ENCODE measurements at regions not wholly inside any gene's neighbourhood (a gene's known extent, or its start where the extent isn't known, plus 50 kb on each side); places are given as distances from the start of the nearest gene placed in this dataset.

GRCh38 chr2:24420373-24420772 lies 60.0 kb upstream of the ITSN2 start:
- Histone ChIP-seq H3K36me3 (ENCODE audit: control insufficient read depth in 1 of 2, insufficient read depth in 2 of 2, low read length in 2 of 2) (no peaks in the 10 kb centered on the region), H3K9me3 (ENCODE audit: control insufficient read depth in 1 of 2, low read length in 2 of 2) (peaks cover 0 to 7% of the 10 kb centered on the region in 2 donors), H3K4me3 (ENCODE audit: low read depth in 1 of 2, low read length in 2 of 2) (no peak overlapping the region), H3K27ac (ENCODE audit: low read length) (no peak overlapping the region), H3K27me3 (ENCODE audit: low read depth, low read length) (no peaks in the 10 kb centered on the region), H3K4me1 (ENCODE audit: control insufficient read depth in 1 of 2, insufficient read depth in 2 of 2, low read length in 2 of 2) (no peaks in the 10 kb centered on the region)

DNA sequence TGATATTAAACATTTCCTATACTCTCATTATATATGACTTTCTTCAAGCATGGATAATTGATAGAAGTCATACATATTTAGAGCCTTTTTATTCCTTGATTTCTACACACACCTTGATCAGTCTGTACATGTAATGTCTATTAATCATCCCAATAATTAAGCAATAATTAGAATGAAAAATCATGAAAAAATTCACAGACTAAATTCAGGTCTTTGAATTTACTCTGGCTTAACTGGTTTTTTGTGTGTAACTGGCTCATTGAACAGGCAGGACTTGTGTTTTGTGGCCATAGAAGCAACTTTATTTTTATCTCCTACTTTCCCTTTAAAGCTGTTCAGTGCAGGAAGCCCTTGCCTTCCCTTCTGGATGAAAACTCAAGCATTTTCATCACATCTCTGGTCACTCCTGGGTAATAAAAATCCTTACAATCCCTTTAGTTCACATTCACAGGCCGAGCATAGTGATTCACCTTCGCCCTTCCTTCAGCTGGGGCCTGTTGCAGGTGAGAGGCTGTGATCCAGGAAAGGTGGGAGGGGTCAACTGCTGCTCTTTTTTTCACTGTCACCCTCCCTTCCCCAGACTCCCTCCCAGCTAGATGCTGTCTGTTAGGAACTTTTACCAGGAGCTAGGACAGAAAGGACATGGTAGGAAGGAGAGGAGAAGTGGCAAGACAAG lies 58.0 kb upstream of the ITSN2 start:
- Histone ChIP-seq H3K4me3 (ENCODE audit: low read depth in 1 of 2, low read length in 2 of 2) (no peak overlapping the region), H3K4me1 (ENCODE audit: control insufficient read depth in 1 of 2, insufficient read depth in 2 of 2, low read length in 2 of 2) (no peaks in the 10 kb centered on the region)

DNA sequence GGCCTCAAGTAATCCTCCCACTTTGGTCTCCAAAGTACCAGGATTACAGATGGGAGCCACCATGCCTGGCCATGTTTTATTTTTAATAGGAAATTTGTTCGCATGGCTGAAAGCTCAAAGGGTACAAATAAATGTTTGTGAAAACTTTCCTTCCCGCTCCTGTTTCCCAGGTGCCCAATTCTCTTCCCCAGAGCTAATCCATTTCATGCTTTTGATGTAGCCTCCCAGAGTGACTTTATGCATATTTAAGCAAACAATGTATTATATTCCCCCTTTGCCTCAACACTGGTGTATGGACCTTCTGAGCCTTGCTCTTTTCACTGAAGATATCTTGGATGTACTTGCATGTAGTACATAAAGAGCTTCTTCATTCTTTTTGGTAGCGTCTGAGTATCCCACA lies 52.5 kb upstream of the ITSN2 start:
- no peaks in the 10 kb centered on the region for H3K4me1 ChIP-seq (ENCODE audit: control insufficient read depth in 1 of 2, insufficient read depth in 2 of 2, low read length in 2 of 2)
- H3K27me3 ChIP-seq (ENCODE audit: low read depth, low read length), result no peaks in the 10 kb centered on the region
- H3K4me3 ChIP-seq (ENCODE audit: low read depth in 1 of 2, low read length in 2 of 2), result no peak overlapping the region
- H3K9me3 ChIP-seq (ENCODE audit: control insufficient read depth in 1 of 2, low read length in 2 of 2), result no peaks in the 10 kb centered on the region
- H3K36me3 ChIP-seq (ENCODE audit: control insufficient read depth in 1 of 2, insufficient read depth in 2 of 2, low read length in 2 of 2), result no peaks in the 10 kb centered on the region
- H3K27ac ChIP-seq (ENCODE audit: low read length), result no peak overlapping the region

More for the DNA sequence above, 58.0 kb upstream of the ITSN2 start:
- H3K27ac ChIP-seq (ENCODE audit: low read length), result no peak overlapping the region
- H3K36me3 ChIP-seq (ENCODE audit: control insufficient read depth in 1 of 2, insufficient read depth in 2 of 2, low read length in 2 of 2), result no peaks in the 10 kb centered on the region
- H3K27me3 ChIP-seq (ENCODE audit: low read depth, low read length), result no peaks in the 10 kb centered on the region
- peaks cover 0 to 7% of the 10 kb centered on the region in 2 donors for H3K9me3 ChIP-seq (ENCODE audit: control insufficient read depth in 1 of 2, low read length in 2 of 2)

DNA sequence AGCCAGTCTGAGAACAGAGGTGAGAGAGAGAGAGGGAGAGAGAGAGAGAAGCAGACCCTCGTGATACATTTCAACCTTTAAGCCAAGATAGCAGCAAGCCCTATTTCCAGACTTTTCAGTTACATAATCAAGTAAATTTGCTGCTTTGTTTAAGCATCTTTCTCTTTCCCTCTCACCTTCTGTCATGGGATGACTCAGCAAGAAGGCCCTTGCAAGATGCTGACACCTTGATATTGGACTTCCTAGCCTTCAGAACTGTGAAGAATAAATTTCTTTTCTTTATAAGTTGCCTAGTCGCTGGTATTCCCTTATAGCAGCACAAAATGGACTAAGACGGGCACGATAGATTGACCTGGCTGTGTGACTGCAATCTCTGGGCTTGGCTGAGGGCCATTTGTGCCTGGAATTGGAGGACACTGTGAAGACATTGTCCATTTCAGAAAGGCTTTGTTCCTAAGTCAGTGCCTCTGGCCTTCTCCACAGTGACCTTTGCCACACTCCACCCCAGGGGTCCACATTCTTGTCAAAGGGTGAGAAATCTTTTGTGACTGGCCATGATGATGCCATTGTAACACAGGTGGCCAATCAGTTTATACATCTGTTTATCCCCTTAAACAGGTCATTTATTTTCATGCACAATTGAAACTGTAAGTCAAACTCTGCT lies 51.3 kb upstream of the ITSN2 start:
- Histone ChIP-seq H3K36me3 (ENCODE audit: control insufficient read depth in 1 of 2, insufficient read depth in 2 of 2, low read length in 2 of 2) (no peaks in the 10 kb centered on the region), H3K4me1 (ENCODE audit: control insufficient read depth in 1 of 2, insufficient read depth in 2 of 2, low read length in 2 of 2) (no peaks in the 10 kb centered on the region), H3K27me3 (ENCODE audit: low read depth, low read length) (no peaks in the 10 kb centered on the region), H3K27ac (ENCODE audit: low read length) (no peak overlapping the region), H3K4me3 (ENCODE audit: low read depth in 1 of 2, low read length in 2 of 2) (no peak overlapping the region), H3K9me3 (ENCODE audit: control insufficient read depth in 1 of 2, low read length in 2 of 2) (no peaks in the 10 kb centered on the region)

DNA sequence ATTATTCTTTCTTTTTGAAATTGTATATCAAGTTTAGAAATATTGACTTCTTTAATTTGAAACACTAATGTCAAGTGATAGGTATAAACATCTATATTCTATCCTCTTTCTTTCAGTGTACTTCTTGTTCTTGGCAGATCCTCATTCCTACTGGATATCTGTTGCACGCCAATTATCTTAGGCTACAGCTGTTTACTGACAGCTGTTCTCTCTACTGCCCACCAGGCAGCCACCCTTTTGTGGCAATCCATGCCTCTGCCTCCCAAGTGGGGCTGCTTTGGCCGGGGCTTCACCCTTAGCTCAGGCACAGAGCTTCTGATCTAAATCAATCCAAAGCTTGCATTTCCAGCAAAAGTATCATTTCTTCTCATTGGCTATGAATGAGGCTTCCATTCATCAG lies 50.6 kb upstream of the ITSN2 start:
- Histone ChIP-seq H3K27me3 (ENCODE audit: low read depth, low read length) (no peaks in the 10 kb centered on the region), H3K27ac (ENCODE audit: low read length) (no peak overlapping the region)

GRCh38 chr2:24409700-24410556 lies 49.6 kb upstream of the ITSN2 start:
- Histone ChIP-seq H3K27me3 (ENCODE audit: low read depth, low read length) (no peaks in the 10 kb centered on the region), H3K27ac (ENCODE audit: low read length) (no peak overlapping the region), H3K36me3 (ENCODE audit: control insufficient read depth in 1 of 2, insufficient read depth in 2 of 2, low read length in 2 of 2) (no peaks in the 10 kb centered on the region), H3K9me3 (ENCODE audit: control insufficient read depth in 1 of 2, low read length in 2 of 2) (no peaks in the 10 kb centered on the region), H3K4me3 (ENCODE audit: low read depth in 1 of 2, low read length in 2 of 2) (no peak overlapping the region), H3K4me1 (ENCODE audit: control insufficient read depth in 1 of 2, insufficient read depth in 2 of 2, low read length in 2 of 2) (no peaks in the 10 kb centered on the region)

More for the DNA sequence above, 50.6 kb upstream of the ITSN2 start:
- Histone ChIP-seq H3K9me3 (ENCODE audit: control insufficient read depth in 1 of 2, low read length in 2 of 2) (no peaks in the 10 kb centered on the region), H3K4me3 (ENCODE audit: low read depth in 1 of 2, low read length in 2 of 2) (no peak overlapping the region), H3K4me1 (ENCODE audit: control insufficient read depth in 1 of 2, insufficient read depth in 2 of 2, low read length in 2 of 2) (no peaks in the 10 kb centered on the region), H3K36me3 (ENCODE audit: control insufficient read depth in 1 of 2, insufficient read depth in 2 of 2, low read length in 2 of 2) (no peaks in the 10 kb centered on the region)
